HT-29 (cell line): ENCODE measurements at regions not wholly inside any gene's neighbourhood (a gene's known extent, or its start where the extent isn't known, plus 50 kb on each side); places are given as distances from the start of the nearest gene placed in this dataset.
"Not testable (repeated sequence)": the region's sequence is repeated elsewhere in the genome, so short reads cannot be mapped to it uniquely, and the experiment has no call there.

ENCODE experiments used
- DNase-seq: peaks from one replicate; pipeline ENCODE4 v3.0.0-alpha.2; 2015; ENCODE audit warnings: low spot score

- DNase-seq, result no peak
These were observed 61.4 kb downstream of the DDX53 start for GRCh38 chrX:23061116-23061515.

GRCh38 chrX:23062359-23062758 lies 62.6 kb downstream of the DDX53 start:
- DNase-seq, result no peak

- DNase-seq, result no peak
These were observed 67.0 kb downstream of the DDX53 start for GRCh38 chrX:23066588-23067281.

GRCh38 chrX:23075461-23075860 lies 75.7 kb downstream of the DDX53 start:
- DNase-seq, result not testable (repeated sequence)

GRCh38 chrX:23079347-23079746 lies 79.6 kb downstream of the DDX53 start:
- no peak for DNase-seq

GRCh38 chrX:23100826-23101225 lies 101.1 kb downstream of the DDX53 start:
- no peak for DNase-seq

GRCh38 chrX:23103546-23103945 lies 103.8 kb downstream of the DDX53 start:
- no peak for DNase-seq

GRCh38 chrX:23114241-23114640 lies 114.5 kb downstream of the DDX53 start:
- no peak for DNase-seq

- DNase-seq, result no peak
These were observed 115.9 kb downstream of the DDX53 start for GRCh38 chrX:23115651-23116050.

- no peak for DNase-seq
These were observed 118.4 kb downstream of the DDX53 start for GRCh38 chrX:23118163-23118562.

- no peak for DNase-seq
These were observed 119.2 kb downstream of the DDX53 start for GRCh38 chrX:23118890-23119527.

GRCh38 chrX:23127586-23127985 lies 127.8 kb downstream of the DDX53 start:
- DNase-seq, result no peak

- no peak for DNase-seq
These were observed 133.8 kb downstream of the DDX53 start for GRCh38 chrX:23133551-23133950.

GRCh38 chrX:23134136-23134535 lies 134.4 kb downstream of the DDX53 start:
- DNase-seq, result no peak

GRCh38 chrX:23136816-23137215 lies 137.1 kb downstream of the DDX53 start:
- no peak for DNase-seq

- no peak for DNase-seq
These were observed 166.4 kb upstream of the PTCHD1 start for GRCh38 chrX:23168291-23168690.

GRCh38 chrX:23185951-23186350 lies 148.7 kb upstream of the PTCHD1 start:
- DNase-seq, result no peak

- no peak for DNase-seq
These were observed 146.8 kb upstream of the PTCHD1 start for GRCh38 chrX:23187819-23188218.

- no peak for DNase-seq
These were observed 139.6 kb upstream of the PTCHD1 start for GRCh38 chrX:23194885-23195554.

GRCh38 chrX:23195761-23196160 lies 138.9 kb upstream of the PTCHD1 start:
- no peak for DNase-seq

- DNase-seq, result no peak
These were observed 132.9 kb upstream of the PTCHD1 start for GRCh38 chrX:23201706-23202105.

GRCh38 chrX:23202326-23202725 lies 132.3 kb upstream of the PTCHD1 start:
- DNase-seq, result no peak

GRCh38 chrX:23223169-23223568 lies 111.5 kb upstream of the PTCHD1 start:
- no peak for DNase-seq
